WERI-Rb-1 (cell line): ENCODE measurements at regions not wholly inside any gene's neighbourhood (a gene's known extent, or its start where the extent isn't known, plus 50 kb on each side); places are given as distances from the start of the nearest gene placed in this dataset.

ENCODE experiments used
- DNase-seq: peaks from one replicate; pipeline ENCODE4 v3.0.0-alpha.2; 2020
- H3K27ac ChIP-seq: fragments of 250-450 bp; sonication (Bioruptor Pico); 2 replicates; pipeline ENCODE4 v1.5.1; 2020; ENCODE audit warnings: mild to moderate bottlenecking, moderate library complexity
- H3K27me3 ChIP-seq: fragments of 250-450 bp; sonication (Bioruptor Pico); 2 replicates; pipeline ENCODE4 v1.5.1; 2021; ENCODE audit warnings: mild to moderate bottlenecking, low read depth, moderate library complexity; ENCODE audit not compliant: insufficient read depth, severe bottlenecking
- H3K36me3 ChIP-seq: fragments of 250-450 bp; sonication (Bioruptor Pico); 2 replicates; pipeline ENCODE4 v1.5.1; 2020; ENCODE audit warnings: mild to moderate bottlenecking, moderate library complexity
- H3K4me3 ChIP-seq: 2 replicates; pipeline ENCODE4 v1.5.1; 2011; ENCODE audit warnings: low read depth, mild to moderate bottlenecking, control low read depth, low read length
- H3K9me3 ChIP-seq: fragments of 250-450 bp; sonication (Bioruptor Pico); 2 replicates; pipeline ENCODE4 v1.5.1; 2021; ENCODE audit warnings: mild to moderate bottlenecking, moderate library complexity; ENCODE audit not compliant: severe bottlenecking
- TF ChIP-seq, protein P1 (sequence below): IDR thresholded peaks from 2 replicates; pipeline ENCODE4 v1.5.1; 2011; ENCODE audit warnings: low read depth, mild to moderate bottlenecking, control low read depth, inconsistent platforms, low read length

- DNase-seq: no peak
- TF ChIP-seq, protein P1, sequence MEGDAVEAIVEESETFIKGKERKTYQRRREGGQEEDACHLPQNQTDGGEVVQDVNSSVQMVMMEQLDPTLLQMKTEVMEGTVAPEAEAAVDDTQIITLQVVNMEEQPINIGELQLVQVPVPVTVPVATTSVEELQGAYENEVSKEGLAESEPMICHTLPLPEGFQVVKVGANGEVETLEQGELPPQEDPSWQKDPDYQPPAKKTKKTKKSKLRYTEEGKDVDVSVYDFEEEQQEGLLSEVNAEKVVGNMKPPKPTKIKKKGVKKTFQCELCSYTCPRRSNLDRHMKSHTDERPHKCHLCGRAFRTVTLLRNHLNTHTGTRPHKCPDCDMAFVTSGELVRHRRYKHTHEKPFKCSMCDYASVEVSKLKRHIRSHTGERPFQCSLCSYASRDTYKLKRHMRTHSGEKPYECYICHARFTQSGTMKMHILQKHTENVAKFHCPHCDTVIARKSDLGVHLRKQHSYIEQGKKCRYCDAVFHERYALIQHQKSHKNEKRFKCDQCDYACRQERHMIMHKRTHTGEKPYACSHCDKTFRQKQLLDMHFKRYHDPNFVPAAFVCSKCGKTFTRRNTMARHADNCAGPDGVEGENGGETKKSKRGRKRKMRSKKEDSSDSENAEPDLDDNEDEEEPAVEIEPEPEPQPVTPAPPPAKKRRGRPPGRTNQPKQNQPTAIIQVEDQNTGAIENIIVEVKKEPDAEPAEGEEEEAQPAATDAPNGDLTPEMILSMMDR: no peak
- no peaks in the 10 kb centered on the region for H3K9me3 ChIP-seq
- no peak overlapping the region for H3K27ac ChIP-seq
- no peaks in the 10 kb centered on the region for H3K27me3 ChIP-seq
- H3K4me3 ChIP-seq: no peak overlapping the region
- no peaks in the 10 kb centered on the region for H3K36me3 ChIP-seq
Measured at GRCh38 chr2:142199073-142199472, 68.3 kb upstream of the LRP1B start.

GRCh38 chr2:142190805-142191204 is 60.0 kb upstream of the LRP1B start:
- TF ChIP-seq, protein P1: no peak
- no peak for DNase-seq
- Histone ChIP-seq H3K27ac (no peak overlapping the region), H3K9me3 (no peaks in the 10 kb centered on the region), H3K4me3 (no peak overlapping the region), H3K36me3 (no peaks in the 10 kb centered on the region), H3K27me3 (no peaks in the 10 kb centered on the region)

DNA sequence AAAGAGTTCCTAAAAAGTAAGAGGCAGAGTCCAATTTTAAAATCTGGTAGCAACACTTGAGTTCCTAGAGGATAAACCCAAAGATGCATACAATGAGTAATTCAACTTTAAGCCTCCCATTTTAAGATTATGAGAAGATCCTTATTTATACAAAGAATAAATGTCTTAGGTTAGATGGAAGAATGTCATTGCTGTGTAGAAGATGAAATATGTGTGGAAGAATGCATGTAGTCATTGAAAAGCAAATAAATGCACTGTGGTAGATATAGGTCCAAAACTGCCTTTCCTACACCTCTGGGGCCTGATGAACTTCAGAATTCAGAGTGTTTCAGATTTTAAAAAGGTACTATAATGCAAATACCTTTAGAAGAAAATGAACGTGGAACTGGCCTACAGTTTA is 58.7 kb upstream of the LRP1B start:
- TF ChIP-seq, protein P1: no peak
- Histone ChIP-seq H3K9me3 (no peaks in the 10 kb centered on the region), H3K36me3 (no peaks in the 10 kb centered on the region), H3K4me3 (no peak overlapping the region), H3K27ac (no peak overlapping the region), H3K27me3 (no peaks in the 10 kb centered on the region)
- DNase-seq: no peak

GRCh38 chr2:142188562-142188961 is 57.7 kb upstream of the LRP1B start:
- Histone ChIP-seq H3K9me3 (no peaks in the 10 kb centered on the region), H3K27ac (no peak overlapping the region), H3K36me3 (no peaks in the 10 kb centered on the region), H3K27me3 (no peaks in the 10 kb centered on the region), H3K4me3 (no peak overlapping the region)
- TF ChIP-seq, protein P1: no peak
- no peak for DNase-seq

DNA sequence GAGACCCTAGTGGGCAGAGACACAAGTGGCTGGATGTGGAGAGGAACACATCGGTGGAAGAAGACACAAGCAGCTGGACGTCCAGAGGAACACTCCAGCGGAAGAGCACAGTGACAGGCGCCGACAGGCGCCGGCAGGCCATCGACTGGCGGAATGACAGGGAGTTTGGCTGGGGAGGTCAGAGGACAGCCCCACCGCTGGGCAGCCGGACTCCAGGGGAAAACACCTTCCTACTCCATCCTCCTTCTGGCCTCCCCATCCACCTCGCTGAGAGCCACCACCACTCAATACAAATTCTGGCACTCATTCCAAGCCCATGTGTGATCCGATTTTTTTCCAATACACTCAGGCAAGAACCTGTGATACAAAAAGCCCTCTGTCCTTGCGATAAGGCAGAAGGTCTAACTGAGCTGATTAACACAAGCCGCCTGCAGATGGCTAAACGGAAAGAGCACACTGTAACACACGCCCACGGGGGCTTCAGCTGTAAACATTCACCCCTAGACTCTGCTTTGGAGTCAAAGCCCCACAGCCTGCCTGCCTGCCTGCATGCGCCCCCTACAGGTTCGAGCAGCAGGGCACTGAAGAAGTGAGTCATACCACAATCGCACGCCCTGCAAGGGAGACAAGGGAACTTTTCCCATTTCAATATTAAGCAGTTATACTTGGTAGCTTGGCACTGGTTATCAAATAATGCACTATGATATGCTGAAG is 50.2 kb upstream of the LRP1B start:
- H3K4me3 ChIP-seq: no peak overlapping the region
- peak; percentile 88 for DNase-seq
- H3K27me3 ChIP-seq: no peaks in the 10 kb centered on the region
- TF ChIP-seq, protein P1: peak; percentile 79
- H3K9me3 ChIP-seq: no peaks in the 10 kb centered on the region
- H3K36me3 ChIP-seq: no peaks in the 10 kb centered on the region
- H3K27ac ChIP-seq: no peak overlapping the region
